GM23248 (cell line): ENCODE measurements at regions not wholly inside any gene's neighbourhood (a gene's known extent, or its start where the extent isn't known, plus 50 kb on each side); places are given as distances from the start of the nearest gene placed in this dataset.

Experiments used
- EZH2 ChIP-seq: fragments of 200-600 bp; sonication (generic); IDR thresholded peaks from 2 replicates; pipeline ENCODE4 v1.6.1; 2018; ENCODE audit warnings: antibody characterized with exemption, mild to moderate bottlenecking; ENCODE audit not compliant: insufficient read depth, poor library complexity, severe bottlenecking
- EZH2phosphoT487 ChIP-seq: fragments of 200-600 bp; sonication (generic); IDR thresholded peaks from 2 replicates; pipeline ENCODE4 v1.6.1; 2018; ENCODE audit warnings: antibody characterized with exemption, moderate library complexity, mild to moderate bottlenecking, low read depth; ENCODE audit not compliant: insufficient read depth

DNA sequence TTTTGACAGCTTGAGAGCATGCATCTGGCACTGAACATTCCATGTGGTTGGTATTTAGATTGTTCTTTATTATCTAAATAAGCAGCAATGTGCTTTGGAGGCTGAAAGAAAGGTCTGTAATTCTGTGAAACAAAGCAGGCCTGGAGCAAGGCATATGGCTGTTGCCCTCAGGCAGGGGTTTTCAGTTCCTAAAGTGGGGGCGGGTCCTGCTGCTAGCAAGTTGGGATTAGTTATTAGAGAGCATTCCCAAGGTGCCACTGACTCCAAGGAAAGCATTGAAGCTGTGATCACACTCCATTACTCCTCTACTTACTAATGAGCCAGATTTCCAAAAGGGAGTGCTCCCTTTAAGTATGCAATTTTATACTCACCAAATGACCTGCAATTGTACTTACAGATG is 432.2 kb downstream of the OLFM4 start:
- no peak for TF ChIP-seq EZH2
- no peak for TF ChIP-seq EZH2phosphoT487
